ENCODE measurements at regions not wholly inside any gene's neighbourhood (a gene's known extent, or its start where the extent isn't known, plus 50 kb on each side); places are given as distances from the start of the nearest gene placed in this dataset.

GRCh38 chr7:46654546-46655443 is 733.7 kb upstream of the IGFBP3 start:
- no peak for DNase-seq

GRCh38 chr7:46653848-46654247 is 732.8 kb upstream of the IGFBP3 start:
- no peak for DNase-seq

- no peak for DNase-seq
Measured at GRCh38 chr7:46652317-46652716, 731.2 kb upstream of the IGFBP3 start.

- no peak for DNase-seq
Measured at GRCh38 chr7:46651561-46652088, 730.6 kb upstream of the IGFBP3 start.

GRCh38 chr7:46651070-46651469 is 730.0 kb upstream of the IGFBP3 start:
- DNase-seq: no peak

- no peak for DNase-seq
Measured at GRCh38 chr7:46649876-46650275, 728.8 kb upstream of the IGFBP3 start.

- DNase-seq: no peak
Measured at GRCh38 chr7:46637793-46638735, 717.0 kb upstream of the IGFBP3 start.

GRCh38 chr7:46636022-46636421 is 715.0 kb upstream of the IGFBP3 start:
- DNase-seq: no peak

GRCh38 chr7:46633630-46634240 is 712.7 kb upstream of the IGFBP3 start:
- no peak for DNase-seq

GRCh38 chr7:46633200-46633599 is 712.1 kb upstream of the IGFBP3 start:
- no peak for DNase-seq

- no peak for DNase-seq
Measured at GRCh38 chr7:46630031-46630430, 709.0 kb upstream of the IGFBP3 start.

- DNase-seq: no peak
Measured at GRCh38 chr7:46628389-46628788, 707.3 kb upstream of the IGFBP3 start.

GRCh38 chr7:46626691-46627310 is 705.7 kb upstream of the IGFBP3 start:
- no peak for DNase-seq

- DNase-seq: no peak
Measured at GRCh38 chr7:46626261-46626660, 705.2 kb upstream of the IGFBP3 start.

- DNase-seq: no peak
Measured at GRCh38 chr7:46625032-46625431, 704.0 kb upstream of the IGFBP3 start.

GRCh38 chr7:46622251-46622650 is 701.2 kb upstream of the IGFBP3 start:
- no peak for DNase-seq

- DNase-seq: no peak
Measured at GRCh38 chr7:46619723-46620310, 698.7 kb upstream of the IGFBP3 start.

- no peak for DNase-seq
Measured at GRCh38 chr7:46616636-46617035, 695.6 kb upstream of the IGFBP3 start.

GRCh38 chr7:46613551-46613950 is 692.5 kb upstream of the IGFBP3 start:
- no peak for DNase-seq

GRCh38 chr7:46613116-46613515 is 692.0 kb upstream of the IGFBP3 start:
- DNase-seq: no peak

- no peak for DNase-seq
Measured at GRCh38 chr7:46611508-46611907, 690.4 kb upstream of the IGFBP3 start.

GRCh38 chr7:46610746-46611145 is 689.7 kb upstream of the IGFBP3 start:
- DNase-seq: no peak

Measured in 8988T (cell line).